Suprapubic skin (tissue), 4 donors: ENCODE measurements at regions not wholly inside any gene's neighbourhood (a gene's known extent, or its start where the extent isn't known, plus 50 kb on each side); places are given as distances from the start of the nearest gene placed in this dataset.

Source experiments
- CTCF ChIP-seq, 2 donors: fragments of 200-600 bp in 1 of 2; fragments of 450-650 bp in 1 of 2; sonication (generic) in 1 of 2; IDR thresholded peaks; one replicate each; pipeline ENCODE4 v1.5.1; 2016 to 2019; ENCODE audit warnings: antibody characterized with exemption in 2 of 2, mild to moderate bottlenecking in 1 of 2, moderate library complexity in 1 of 2
- EP300 ChIP-seq: sonication (generic); formaldehyde crosslinking; IDR thresholded peaks from one replicate; pipeline ENCODE4 v1.6.1; 2017; ENCODE audit warnings: antibody characterized with exemption
- POLR2A ChIP-seq, 2 donors: fragments of 450-650 bp; IDR thresholded peaks; one replicate each; pipeline ENCODE4 v1.6.1; 2017; ENCODE audit warnings: antibody characterized with exemption in 2 of 2, mild to moderate bottlenecking in 2 of 2, moderate library complexity in 2 of 2
- POLR2AphosphoS5 ChIP-seq, 3 donors: sonication (generic); formaldehyde crosslinking; IDR thresholded peaks; one replicate each; pipeline ENCODE4 v1.6.1; 2017; ENCODE audit warnings: antibody characterized with exemption in 3 of 3

GRCh38 chr11:129631201-129631600 is 184.4 kb upstream of the TMEM45B start:
- TF ChIP-seq CTCF (IDR thresholded peaks at IDR 0.05), result no peak
- TF ChIP-seq EP300, result no peak
- no peak for TF ChIP-seq POLR2A (IDR thresholded peaks at IDR 0.05)
- TF ChIP-seq POLR2AphosphoS5 (IDR thresholded peaks at IDR 0.05), result no peak
